ENCODE measurements at regions not wholly inside any gene's neighbourhood (a gene's known extent, or its start where the extent isn't known, plus 50 kb on each side); places are given as distances from the start of the nearest gene placed in this dataset.

DNA sequence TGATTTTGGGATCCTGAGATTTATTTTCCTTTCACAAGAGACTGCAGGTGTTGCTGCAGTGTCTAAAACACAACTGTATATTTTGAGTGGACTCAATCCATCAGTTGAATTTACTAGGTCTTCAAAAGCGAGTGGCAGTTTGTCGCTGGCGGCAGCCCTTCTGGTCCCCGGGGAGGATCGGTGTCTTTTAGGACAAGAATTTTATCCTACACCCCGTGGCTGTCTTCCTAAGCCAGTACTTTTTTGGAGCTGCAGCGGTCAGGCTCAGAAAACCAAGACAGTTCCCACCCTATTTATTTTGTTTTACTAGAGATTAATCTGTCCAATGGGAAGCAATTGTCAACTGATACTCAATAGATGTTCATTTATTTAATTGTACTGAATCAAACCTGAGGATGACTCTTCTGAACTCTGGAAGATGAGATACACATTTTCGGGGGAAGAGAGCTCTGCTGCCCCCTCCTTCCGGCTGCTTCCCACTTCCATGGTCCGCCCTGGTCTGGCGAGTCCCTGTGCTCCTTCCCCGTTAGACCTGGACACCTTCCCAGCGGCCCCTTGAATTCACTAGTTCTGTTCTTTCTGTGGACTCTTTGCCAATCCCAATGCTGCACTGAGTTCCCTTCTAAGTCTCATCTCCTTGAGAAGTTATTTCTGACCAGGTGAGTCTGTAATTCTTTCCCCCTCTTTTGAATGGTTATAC, 90.6 kb downstream of the ERMARD start:
- H3K27ac ChIP-seq, result no peak overlapping the region

DNA sequence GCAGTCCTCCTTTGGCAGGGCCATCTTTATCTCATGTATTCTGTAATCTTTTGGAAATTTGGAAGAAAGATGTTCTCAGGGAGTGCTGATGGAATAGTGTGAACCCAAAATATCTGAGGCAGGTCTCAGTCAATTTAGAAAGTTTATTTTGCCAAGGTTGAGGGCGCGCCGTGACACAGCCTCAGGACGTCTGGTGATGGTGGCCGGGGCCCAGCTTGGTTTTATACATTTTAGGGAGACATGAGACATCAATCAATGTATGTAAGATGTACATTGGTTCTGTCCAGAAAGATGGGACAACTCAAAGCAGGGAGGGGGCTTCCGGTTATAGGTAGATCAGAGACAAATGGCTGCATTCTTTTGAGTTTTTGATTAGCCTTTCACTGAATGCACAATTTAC, 89.8 kb downstream of the ERMARD start:
- H3K27ac ChIP-seq, result no peak overlapping the region
- DNase-seq (ENCODE audit: low read depth, low spot score), result no peak

More for the DNA sequence above, 90.6 kb downstream of the ERMARD start:
- no peak for DNase-seq (ENCODE audit: low read depth, low spot score)

DNA sequence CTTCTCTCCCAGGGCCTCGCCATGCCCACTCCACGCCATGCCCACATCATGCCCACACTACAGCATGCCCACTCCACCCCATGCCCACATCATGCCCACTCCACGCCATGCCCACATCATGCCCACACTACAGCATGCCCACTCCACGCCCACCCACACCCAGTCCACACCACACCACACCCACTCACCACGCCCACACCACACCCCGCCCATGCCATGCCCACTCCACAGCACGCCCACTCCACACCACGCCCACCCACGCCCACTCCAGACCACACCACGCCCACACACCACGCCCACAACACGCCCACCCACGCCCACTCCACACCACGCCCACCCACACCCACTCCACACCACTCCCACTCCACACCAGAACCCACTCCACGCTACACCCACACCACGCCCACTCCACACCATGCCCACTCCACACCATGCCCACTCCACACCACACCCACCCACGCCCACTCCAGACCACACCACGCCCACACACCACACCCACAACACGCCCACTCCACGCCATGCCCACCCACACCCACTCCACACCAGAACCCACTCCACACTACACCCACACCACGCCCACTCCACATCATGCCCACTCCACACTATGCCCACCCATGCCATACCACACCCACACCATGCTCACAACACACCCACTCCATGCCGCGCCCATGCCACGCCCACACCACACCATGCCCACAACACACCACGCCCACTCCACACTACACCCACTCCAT, 88.6 kb downstream of the ERMARD start:
- DNase-seq (ENCODE audit: low read depth, low spot score), result no peak
- no peak overlapping the region for H3K27ac ChIP-seq

DNA sequence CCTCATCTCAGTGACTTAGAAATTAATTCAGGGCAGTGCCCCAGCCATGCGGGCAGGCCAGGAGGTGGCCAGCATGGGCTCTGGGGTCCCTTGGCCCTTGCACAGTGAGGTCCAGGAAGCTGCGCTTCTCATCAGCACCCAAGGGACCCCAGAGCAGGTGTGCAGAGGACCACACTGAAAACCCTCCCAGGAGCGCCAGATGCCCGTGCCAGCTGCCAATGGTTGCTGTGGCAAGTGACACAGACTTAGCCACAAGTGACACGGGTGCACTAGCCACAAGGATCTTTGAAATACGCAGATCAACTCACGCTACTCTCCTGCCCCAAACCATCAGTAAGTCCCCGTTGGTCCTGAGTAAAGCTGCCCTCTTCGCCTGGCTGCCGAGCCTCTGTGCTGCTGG, 88.1 kb downstream of the ERMARD start:
- no peak overlapping the region for H3K27ac ChIP-seq
- no peak for DNase-seq (ENCODE audit: low read depth, low spot score)

DNA sequence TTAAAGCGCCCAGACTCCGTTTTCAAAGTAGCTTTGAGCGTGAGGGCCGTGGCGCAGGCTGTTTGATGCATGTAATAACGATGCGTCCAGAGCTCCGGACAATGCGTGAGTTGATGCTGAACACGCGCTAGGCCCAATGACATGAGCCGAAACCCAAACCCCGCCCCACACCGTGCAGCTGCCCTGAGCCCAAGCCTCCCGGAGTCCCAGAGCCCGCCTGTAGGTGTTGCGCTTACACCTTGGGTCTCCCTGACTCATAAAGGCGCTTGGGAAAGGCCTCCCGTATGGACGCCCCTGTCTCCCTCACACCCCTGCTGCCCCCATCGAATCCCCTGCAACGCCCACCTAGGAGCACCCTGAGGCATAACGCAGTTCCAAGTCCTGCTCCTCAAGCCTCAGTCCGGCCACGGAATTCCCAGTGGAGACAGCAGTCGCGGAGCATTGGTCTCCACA, 87.6 kb downstream of the ERMARD start:
- no peak for DNase-seq (ENCODE audit: low read depth, low spot score)
- no peak overlapping the region for H3K27ac ChIP-seq

DNA sequence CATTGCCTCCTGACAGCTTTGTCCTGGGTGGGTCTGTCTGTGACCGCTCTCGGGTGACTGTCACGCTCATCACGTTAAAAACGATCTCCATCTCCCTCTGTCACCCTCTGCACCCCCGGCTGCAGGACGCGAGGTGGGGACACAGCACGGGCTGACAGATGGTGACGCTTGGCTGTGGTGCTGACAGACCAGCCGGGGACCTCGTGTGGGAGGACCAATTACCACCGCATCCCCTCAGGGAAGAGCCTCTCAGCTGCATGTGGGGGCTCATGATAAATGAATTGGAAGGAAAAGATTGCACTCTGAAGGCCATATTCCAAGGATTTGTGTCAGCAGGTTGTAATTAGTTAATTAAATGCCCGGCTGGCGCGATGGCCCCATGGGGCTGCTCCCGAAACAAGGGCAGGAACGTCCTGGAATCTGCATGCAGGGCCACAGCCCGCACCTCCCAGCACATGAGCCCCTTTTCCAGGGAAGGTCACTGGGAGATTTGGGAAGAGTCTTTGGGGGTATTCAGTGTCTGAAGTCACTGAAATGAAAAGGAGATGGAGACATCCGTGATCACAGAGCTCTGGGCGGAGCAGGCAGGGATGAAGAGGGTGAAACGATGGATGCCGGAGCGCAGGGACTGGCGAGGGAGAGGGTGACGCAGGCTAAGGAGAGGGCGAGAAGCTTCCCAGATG, 87.1 kb downstream of the ERMARD start:
- DNase-seq (ENCODE audit: low read depth, low spot score), result no peak
- no peak overlapping the region for H3K27ac ChIP-seq

DNA sequence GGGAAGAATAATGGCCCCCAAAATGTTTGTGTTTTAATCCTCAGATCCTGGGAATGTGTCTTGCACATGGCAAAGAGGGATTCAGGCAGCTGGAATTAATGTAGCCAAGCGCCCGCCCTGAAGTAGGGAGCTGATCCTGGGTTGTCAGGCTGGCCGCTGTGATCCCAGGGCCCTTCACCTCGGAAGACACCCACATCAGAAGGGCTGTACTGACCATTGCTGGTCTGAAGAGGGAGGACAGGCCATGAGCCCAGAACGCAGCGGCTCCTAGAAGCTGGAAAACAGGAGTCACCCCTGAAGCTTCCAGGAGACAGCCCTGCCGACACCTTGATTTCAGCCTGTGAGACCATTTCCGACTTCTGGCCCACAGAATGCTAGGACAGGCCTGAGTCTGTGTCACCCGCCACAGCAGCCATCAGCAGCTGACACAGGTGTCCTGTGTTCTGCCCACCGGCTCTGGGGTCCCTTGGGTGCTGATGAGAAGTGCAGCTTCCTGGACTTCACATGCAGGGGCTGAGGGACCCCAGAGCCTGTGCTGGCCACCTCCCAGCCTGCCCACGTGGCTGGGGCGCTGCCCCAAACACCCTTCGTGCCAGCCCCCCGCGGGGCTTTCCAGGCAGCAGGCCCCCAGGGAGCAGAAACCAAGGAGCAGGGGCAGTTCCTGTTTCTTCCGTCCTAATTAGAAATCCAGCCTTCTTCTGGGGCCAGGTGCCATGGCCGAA, 86.3 kb downstream of the ERMARD start:
- no peak overlapping the region for H3K27ac ChIP-seq
- DNase-seq (ENCODE audit: low read depth, low spot score), result no peak

DNA sequence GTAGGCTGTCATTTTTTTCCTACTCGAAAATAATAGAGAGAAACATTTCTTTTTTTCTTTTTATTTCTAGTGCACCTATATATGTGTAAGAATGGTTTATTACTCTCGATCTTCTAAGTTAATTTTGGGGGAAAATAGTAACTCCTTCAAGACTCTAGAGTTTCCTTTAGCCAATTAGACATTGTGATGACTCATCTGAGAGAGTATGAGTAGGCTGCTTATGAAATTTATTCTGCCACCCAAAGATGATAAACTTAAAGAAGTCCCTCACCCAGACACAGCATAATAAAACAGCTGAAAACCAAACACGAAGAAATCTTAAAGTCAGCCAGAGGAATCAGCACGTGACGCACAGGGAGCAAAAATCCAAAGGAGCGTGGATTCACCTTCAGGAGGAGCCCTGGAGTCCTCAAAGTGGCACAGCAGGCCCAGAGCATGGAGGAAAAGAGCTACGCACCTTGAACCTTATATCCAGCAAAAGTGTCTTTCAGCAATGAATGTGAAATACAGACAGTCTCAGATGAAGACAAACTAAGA, 81.9 kb downstream of the ERMARD start:
- no peak overlapping the region for H3K27ac ChIP-seq
- DNase-seq (ENCODE audit: low read depth, low spot score), result no peak

DNA sequence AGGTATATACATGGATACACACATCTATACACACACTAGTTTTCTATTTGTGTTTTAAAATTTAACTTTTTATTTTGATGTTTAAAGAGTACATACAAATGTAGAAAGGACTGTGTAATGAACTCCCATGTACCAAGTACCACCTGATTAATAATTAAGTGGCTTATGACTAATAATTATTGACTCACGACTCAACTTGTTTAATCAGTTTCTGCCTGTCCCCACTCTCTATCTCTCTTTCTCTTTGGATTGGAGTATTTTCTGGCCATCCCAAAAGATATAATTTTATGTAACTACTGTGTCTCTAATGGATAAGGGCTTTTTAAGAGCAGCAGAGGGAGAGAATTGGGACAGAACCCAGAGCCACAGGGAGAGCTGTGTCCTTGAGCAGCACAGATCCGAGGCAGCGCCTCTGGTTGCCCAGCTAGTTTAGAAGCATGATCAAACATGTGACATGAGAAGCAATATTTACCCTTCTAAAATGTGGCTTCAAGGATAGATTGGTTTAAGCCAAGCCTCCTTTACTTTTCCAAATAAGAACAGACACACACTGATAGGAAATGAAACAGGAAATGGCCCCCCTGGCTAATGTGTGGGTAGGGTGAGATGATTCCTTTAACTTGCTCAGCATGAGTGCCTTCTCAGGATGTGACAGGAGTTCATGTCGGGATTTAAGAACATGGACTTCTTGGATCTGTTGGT, 81.0 kb downstream of the ERMARD start:
- H3K27ac ChIP-seq, result no peak overlapping the region
- DNase-seq (ENCODE audit: low read depth, low spot score), result no peak

DNA sequence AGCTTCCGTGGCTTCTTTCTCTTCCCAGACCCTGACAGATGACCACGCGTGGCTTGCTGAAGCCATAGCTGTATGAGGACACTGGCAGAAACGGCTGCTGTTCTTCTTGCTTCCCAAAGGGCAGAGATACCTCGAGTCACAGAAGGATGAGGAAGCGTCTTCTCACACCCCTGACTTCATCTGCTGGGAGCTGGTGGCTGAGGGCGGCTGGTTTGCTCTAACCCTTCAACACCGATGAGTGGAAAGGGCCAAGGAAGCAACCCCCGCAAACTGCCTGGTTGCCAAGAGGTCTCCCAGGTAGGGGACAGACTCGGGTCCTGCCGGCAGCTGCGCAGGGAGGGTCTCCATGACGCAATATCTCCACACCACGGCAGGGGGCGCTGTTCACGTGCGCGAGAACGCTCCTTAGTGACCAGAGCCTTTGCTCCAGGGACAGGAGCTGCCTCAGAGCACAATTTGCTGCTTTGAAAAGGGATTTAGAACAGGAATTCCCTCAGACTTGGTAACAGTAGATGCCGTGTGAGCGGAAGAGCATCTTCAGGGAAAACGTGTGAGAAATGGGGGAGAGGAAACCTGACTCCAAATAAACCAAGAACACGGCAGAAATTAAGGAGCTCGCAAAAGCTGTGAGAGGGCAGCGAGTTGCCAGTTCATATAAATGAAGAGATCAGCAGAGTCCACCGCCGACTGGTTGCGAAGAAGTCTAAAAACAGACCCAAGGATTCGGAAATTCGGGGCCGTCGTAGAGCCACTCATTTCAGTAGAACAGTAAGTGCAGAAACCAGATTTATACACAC, 80.2 kb downstream of the ERMARD start:
- DNase-seq (ENCODE audit: low read depth, low spot score), result no peak
- no peak overlapping the region for H3K27ac ChIP-seq
